Glutamatergic neuron (in vitro differentiated cells): ENCODE measurements at regions not wholly inside any gene's neighbourhood (a gene's known extent, or its start where the extent isn't known, plus 50 kb on each side); places are given as distances from the start of the nearest gene placed in this dataset.

Experiments used
- DNase-seq: peaks from one replicate; pipeline ENCODE4 v3.0.0; 2022
- H3K27ac Mint-ChIP-seq: one replicate; pipeline ENCODE4 v1.8.0; 2020; ENCODE audit warnings: mild to moderate bottlenecking, mixed read lengths, inconsistent platforms; ENCODE audit not compliant: unreplicated experiment
- H3K27me3 Mint-ChIP-seq: one replicate; pipeline ENCODE4 v1.8.0; 2020; ENCODE audit warnings: mild to moderate bottlenecking, moderate library complexity, mixed read lengths, inconsistent platforms; ENCODE audit not compliant: unreplicated experiment
- H3K36me3 Mint-ChIP-seq: one replicate; pipeline ENCODE4 v1.8.0; 2020; ENCODE audit warnings: mild to moderate bottlenecking, mixed read lengths, inconsistent platforms; ENCODE audit not compliant: unreplicated experiment
- H3K4me1 Mint-ChIP-seq: one replicate; pipeline ENCODE4 v1.8.0; 2020; ENCODE audit warnings: mild to moderate bottlenecking, low read depth, mixed read lengths, inconsistent platforms; ENCODE audit not compliant: unreplicated experiment
- H3K4me3 Mint-ChIP-seq: one replicate; pipeline ENCODE4 v1.8.0; 2020; ENCODE audit warnings: mild to moderate bottlenecking, mixed read lengths, inconsistent platforms; ENCODE audit not compliant: unreplicated experiment
- H3K9me3 Mint-ChIP-seq: one replicate; pipeline ENCODE4 v1.8.0; 2020; ENCODE audit warnings: mild to moderate bottlenecking, moderate library complexity, mixed read lengths, inconsistent platforms; ENCODE audit not compliant: unreplicated experiment
- TF ChIP-seq, protein P1 (sequence below): fragments of 200-600 bp; sonication (generic); IDR thresholded peaks from one replicate; pipeline ENCODE4 v1.5.0; 2021; ENCODE audit not compliant: partially characterized antibody, unreplicated experiment

GRCh38 chrX:118179161-118179560, 62.6 kb upstream of the KLHL13 start:
- Mint-ChIP-seq H3K4me3 (no peak overlapping the region), H3K4me1 (peaks cover 4% of the 10 kb centered on the region), H3K27ac (no peak overlapping the region), H3K27me3 (no peaks in the 10 kb centered on the region), H3K36me3 (no peaks in the 10 kb centered on the region), H3K9me3 (peaks cover 2% of the 10 kb centered on the region)
- TF ChIP-seq, protein P1, sequence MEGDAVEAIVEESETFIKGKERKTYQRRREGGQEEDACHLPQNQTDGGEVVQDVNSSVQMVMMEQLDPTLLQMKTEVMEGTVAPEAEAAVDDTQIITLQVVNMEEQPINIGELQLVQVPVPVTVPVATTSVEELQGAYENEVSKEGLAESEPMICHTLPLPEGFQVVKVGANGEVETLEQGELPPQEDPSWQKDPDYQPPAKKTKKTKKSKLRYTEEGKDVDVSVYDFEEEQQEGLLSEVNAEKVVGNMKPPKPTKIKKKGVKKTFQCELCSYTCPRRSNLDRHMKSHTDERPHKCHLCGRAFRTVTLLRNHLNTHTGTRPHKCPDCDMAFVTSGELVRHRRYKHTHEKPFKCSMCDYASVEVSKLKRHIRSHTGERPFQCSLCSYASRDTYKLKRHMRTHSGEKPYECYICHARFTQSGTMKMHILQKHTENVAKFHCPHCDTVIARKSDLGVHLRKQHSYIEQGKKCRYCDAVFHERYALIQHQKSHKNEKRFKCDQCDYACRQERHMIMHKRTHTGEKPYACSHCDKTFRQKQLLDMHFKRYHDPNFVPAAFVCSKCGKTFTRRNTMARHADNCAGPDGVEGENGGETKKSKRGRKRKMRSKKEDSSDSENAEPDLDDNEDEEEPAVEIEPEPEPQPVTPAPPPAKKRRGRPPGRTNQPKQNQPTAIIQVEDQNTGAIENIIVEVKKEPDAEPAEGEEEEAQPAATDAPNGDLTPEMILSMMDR = no peak
- no peak for DNase-seq

DNA sequence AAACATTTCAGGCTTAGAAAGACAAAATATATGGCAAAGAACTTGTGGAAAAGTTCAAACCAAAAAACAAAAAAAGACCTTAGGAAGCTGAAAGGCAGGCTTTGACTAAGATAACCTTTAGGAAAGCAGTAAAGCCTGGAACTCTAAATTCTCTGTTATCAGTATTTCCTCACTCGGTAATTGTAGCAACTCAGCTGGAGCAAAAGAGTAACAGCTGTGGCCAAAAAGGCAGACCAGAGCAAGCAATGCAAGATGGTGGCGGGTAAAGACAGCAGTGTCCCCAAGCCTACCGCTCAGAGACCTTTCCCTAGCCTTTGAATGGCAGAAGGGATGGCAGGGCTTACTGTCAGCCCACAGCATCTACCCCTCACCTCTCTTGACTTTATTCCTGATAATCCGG, 63.1 kb upstream of the KLHL13 start:
- Mint-ChIP-seq H3K4me3 (no peak overlapping the region), H3K9me3 (peaks cover 2% of the 10 kb centered on the region), H3K36me3 (no peaks in the 10 kb centered on the region), H3K4me1 (peaks cover 4% of the 10 kb centered on the region), H3K27ac (no peak overlapping the region), H3K27me3 (no peaks in the 10 kb centered on the region)
- TF ChIP-seq, protein P1 = no peak
- DNase-seq = no peak

- H3K4me1 Mint-ChIP-seq = peaks cover 4% of the 10 kb centered on the region
- no peak overlapping the region for H3K4me3 Mint-ChIP-seq
- no peaks in the 10 kb centered on the region for H3K36me3 Mint-ChIP-seq
- no peak overlapping the region for H3K27ac Mint-ChIP-seq
- no peaks in the 10 kb centered on the region for H3K9me3 Mint-ChIP-seq
- H3K27me3 Mint-ChIP-seq = no peaks in the 10 kb centered on the region
- TF ChIP-seq, protein P1 = no peak
- no peak for DNase-seq
Observed at GRCh38 chrX:118181030-118181429, 64.4 kb upstream of the KLHL13 start.

- Mint-ChIP-seq H3K4me1 (peaks cover 4% of the 10 kb centered on the region), H3K27me3 (no peaks in the 10 kb centered on the region), H3K4me3 (no peak overlapping the region), H3K9me3 (no peaks in the 10 kb centered on the region), H3K36me3 (no peaks in the 10 kb centered on the region), H3K27ac (no peak overlapping the region)
- TF ChIP-seq, protein P1 = no peak
- no peak for DNase-seq
Observed at GRCh38 chrX:118182025-118182424, 65.4 kb upstream of the KLHL13 start.

GRCh38 chrX:118182681-118183080, 66.1 kb upstream of the KLHL13 start:
- H3K9me3 Mint-ChIP-seq = no peaks in the 10 kb centered on the region
- peaks cover 4% of the 10 kb centered on the region for H3K4me1 Mint-ChIP-seq
- no peaks in the 10 kb centered on the region for H3K27me3 Mint-ChIP-seq
- DNase-seq = no peak
- TF ChIP-seq, protein P1 = no peak
- no peaks in the 10 kb centered on the region for H3K36me3 Mint-ChIP-seq
- H3K4me3 Mint-ChIP-seq = no peak overlapping the region
- H3K27ac Mint-ChIP-seq = no peak overlapping the region
